ENCODE measurements at regions not wholly inside any gene's neighbourhood (a gene's known extent, or its start where the extent isn't known, plus 50 kb on each side); places are given as distances from the start of the nearest gene placed in this dataset.

DNA sequence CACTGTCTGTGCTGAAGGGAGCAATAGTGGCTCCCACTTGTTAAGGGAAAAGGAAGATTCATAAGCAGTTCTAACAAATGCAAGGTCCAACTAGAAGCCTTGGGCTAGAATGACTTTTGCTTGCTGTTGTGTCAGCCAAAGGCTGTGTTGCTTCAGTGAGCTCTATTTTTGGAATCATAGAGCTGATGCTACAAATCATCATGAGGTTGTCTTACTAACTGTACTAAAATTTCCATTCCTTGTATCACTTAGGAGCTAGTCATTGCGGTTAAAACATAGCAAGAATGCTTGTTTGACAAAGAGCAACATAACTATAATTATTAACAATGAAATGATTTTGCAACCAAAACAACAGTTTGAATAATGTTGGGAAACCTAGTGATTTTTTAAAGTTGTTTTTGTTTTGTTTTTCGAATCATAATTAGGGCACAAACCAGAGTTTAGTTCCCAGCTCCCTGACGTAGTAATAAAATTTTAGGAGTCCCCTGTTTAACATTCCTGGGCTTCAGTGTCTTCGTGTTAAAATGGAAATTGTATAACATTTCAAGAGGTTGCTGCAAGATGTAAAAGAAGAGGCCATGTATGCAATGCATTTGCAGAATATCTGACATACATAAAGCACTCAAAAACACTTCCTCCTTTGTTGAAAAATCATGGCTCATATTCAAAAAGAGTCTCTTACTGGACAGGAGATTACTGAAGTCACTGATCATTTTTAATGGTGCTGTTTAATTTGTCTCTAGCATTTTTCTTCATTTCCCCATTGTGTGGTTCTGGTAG lies 183.4 kb downstream of the MACC1 start:
- no peaks in the 10 kb centered on the region for H3K36me3 Mint-ChIP-seq (ENCODE audit: unreplicated experiment)
- TF ChIP-seq CTCF (IDR thresholded peaks at IDR 0.05) = no peak
- no peak for DNase-seq (ENCODE audit: extremely low spot score, unreplicated experiment)
- H3K27me3 Mint-ChIP-seq (ENCODE audit: unreplicated experiment) = peaks cover 6% of the 10 kb centered on the region
- H3K4me1 Mint-ChIP-seq (ENCODE audit: unreplicated experiment) = no peaks in the 10 kb centered on the region
- H3K9me3 Mint-ChIP-seq (ENCODE audit: unreplicated experiment) = no peaks in the 10 kb centered on the region
- no peak overlapping the region for H3K27ac Mint-ChIP-seq (ENCODE audit: unreplicated experiment)
- no peak overlapping the region for H3K4me3 Mint-ChIP-seq (ENCODE audit: unreplicated experiment)

- peaks cover 6% of the 10 kb centered on the region for H3K27me3 Mint-ChIP-seq (ENCODE audit: unreplicated experiment)
- no peak overlapping the region for H3K4me3 Mint-ChIP-seq (ENCODE audit: unreplicated experiment)
- H3K27ac Mint-ChIP-seq (ENCODE audit: unreplicated experiment) = no peak overlapping the region
- DNase-seq (ENCODE audit: extremely low spot score, unreplicated experiment) = no peak
- H3K36me3 Mint-ChIP-seq (ENCODE audit: unreplicated experiment) = no peaks in the 10 kb centered on the region
- no peaks in the 10 kb centered on the region for H3K4me1 Mint-ChIP-seq (ENCODE audit: unreplicated experiment)
- no peak for TF ChIP-seq CTCF (IDR thresholded peaks at IDR 0.05)
- H3K9me3 Mint-ChIP-seq (ENCODE audit: unreplicated experiment) = no peaks in the 10 kb centered on the region
These were observed 184.4 kb downstream of the MACC1 start for GRCh38 chr7:20032741-20033140.

DNA sequence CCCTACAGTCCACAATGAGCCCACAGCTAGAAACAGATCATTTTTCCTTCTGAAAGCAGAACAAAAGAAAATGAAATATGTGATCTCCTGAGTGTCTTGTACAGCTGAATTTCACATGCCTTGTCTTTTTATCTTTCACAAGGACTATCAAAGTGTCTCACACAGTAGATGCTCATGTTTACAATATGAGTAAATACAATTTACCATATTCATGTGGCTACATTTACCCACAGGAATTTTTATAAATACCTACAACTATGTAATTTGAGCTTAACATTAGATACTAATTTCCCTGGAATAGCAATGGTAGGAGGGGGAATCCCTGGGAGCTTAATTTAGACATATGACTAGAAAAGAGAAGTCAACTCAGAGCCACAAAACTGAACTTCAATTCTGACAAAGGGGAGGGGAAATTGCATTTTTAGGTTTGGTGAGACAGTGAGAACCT lies 186.2 kb downstream of the MACC1 start:
- no peak overlapping the region for H3K4me3 Mint-ChIP-seq (ENCODE audit: unreplicated experiment)
- peaks cover 3% of the 10 kb centered on the region for H3K27me3 Mint-ChIP-seq (ENCODE audit: unreplicated experiment)
- no peaks in the 10 kb centered on the region for H3K4me1 Mint-ChIP-seq (ENCODE audit: unreplicated experiment)
- DNase-seq (ENCODE audit: extremely low spot score, unreplicated experiment) = no peak
- H3K27ac Mint-ChIP-seq (ENCODE audit: unreplicated experiment) = no peak overlapping the region
- H3K36me3 Mint-ChIP-seq (ENCODE audit: unreplicated experiment) = no peaks in the 10 kb centered on the region
- no peaks in the 10 kb centered on the region for H3K9me3 Mint-ChIP-seq (ENCODE audit: unreplicated experiment)
- no peak for TF ChIP-seq CTCF (IDR thresholded peaks at IDR 0.05)

- DNase-seq (ENCODE audit: extremely low spot score, unreplicated experiment) = no peak
- Mint-ChIP-seq H3K36me3 (ENCODE audit: unreplicated experiment) (no peaks in the 10 kb centered on the region), H3K9me3 (ENCODE audit: unreplicated experiment) (no peaks in the 10 kb centered on the region), H3K4me1 (ENCODE audit: unreplicated experiment) (no peaks in the 10 kb centered on the region), H3K4me3 (ENCODE audit: unreplicated experiment) (no peak overlapping the region), H3K27me3 (ENCODE audit: unreplicated experiment) (peaks cover 3% of the 10 kb centered on the region), H3K27ac (ENCODE audit: unreplicated experiment) (no peak overlapping the region)
- no peak for TF ChIP-seq CTCF (IDR thresholded peaks at IDR 0.05)
These were observed 186.8 kb downstream of the MACC1 start for GRCh38 chr7:20030417-20030816.

DNA sequence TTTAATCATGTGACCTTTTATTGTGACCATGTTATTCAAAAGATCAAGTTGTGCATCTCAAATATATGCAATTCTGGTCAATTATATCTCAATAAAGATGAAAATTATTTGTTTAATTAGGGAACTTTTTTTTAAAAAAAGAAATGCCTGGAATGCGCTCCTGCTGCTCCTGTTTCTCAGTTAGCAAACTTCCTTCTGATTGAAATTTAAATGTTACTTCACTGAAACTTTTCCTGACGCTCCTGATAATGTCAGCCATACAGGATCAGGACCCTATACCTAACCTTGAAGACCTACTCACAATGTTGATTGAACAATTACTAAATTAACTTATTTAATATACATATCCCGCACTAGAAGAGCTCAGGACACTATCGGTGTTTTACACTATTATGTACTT lies 190.4 kb downstream of the MACC1 start:
- H3K27ac Mint-ChIP-seq (ENCODE audit: unreplicated experiment) = no peak overlapping the region
- DNase-seq (ENCODE audit: extremely low spot score, unreplicated experiment) = no peak
- H3K9me3 Mint-ChIP-seq (ENCODE audit: unreplicated experiment) = no peaks in the 10 kb centered on the region

More for the DNA sequence above, 190.4 kb downstream of the MACC1 start:
- Mint-ChIP-seq H3K4me1 (ENCODE audit: unreplicated experiment) (no peaks in the 10 kb centered on the region), H3K27me3 (ENCODE audit: unreplicated experiment) (peaks cover 3% of the 10 kb centered on the region), H3K4me3 (ENCODE audit: unreplicated experiment) (no peak overlapping the region), H3K36me3 (ENCODE audit: unreplicated experiment) (no peaks in the 10 kb centered on the region)
- no peak for TF ChIP-seq CTCF (IDR thresholded peaks at IDR 0.05)

All from osteocyte (in vitro differentiated cells).